Fibroblast of lung (primary cell): ENCODE measurements at regions not wholly inside any gene's neighbourhood (a gene's known extent, or its start where the extent isn't known, plus 50 kb on each side); places are given as distances from the start of the nearest gene placed in this dataset.
"Not testable (repeated sequence)": the region's sequence is repeated elsewhere in the genome, so short reads cannot be mapped to it uniquely, and the experiment has no call there.

Source experiments
- DNase-seq, 2 donors: peaks; one replicate each; pipeline versions ENCODE4 v3.0.0 to v3.0.0-alpha.2; 2010; ENCODE audit warnings: low read depth in 2 of 2
- H2AFZ ChIP-seq: 2 replicates; pipeline ENCODE4 v1.5.1; 2012; ENCODE audit warnings: low read length, control low read depth, inconsistent platforms
- H3K27ac ChIP-seq: 2 replicates; pipeline ENCODE4 v1.5.1; 2011; ENCODE audit warnings: low read length, control low read depth; ENCODE audit not compliant: insufficient read depth
- H3K27me3 ChIP-seq: 2 replicates; pipeline ENCODE4 v1.5.1; 2011; ENCODE audit warnings: mild to moderate bottlenecking, low read length; ENCODE audit not compliant: control insufficient read depth, insufficient read depth
- H3K36me3 ChIP-seq: 2 replicates; pipeline ENCODE4 v1.5.1; 2011; ENCODE audit warnings: low read length; ENCODE audit not compliant: control insufficient read depth, insufficient read depth
- H3K4me1 ChIP-seq: 2 replicates; pipeline ENCODE4 v1.5.1; 2011; ENCODE audit warnings: low read length; ENCODE audit not compliant: control insufficient read depth, insufficient read depth; ENCODE audit errors: extremely low read depth
- H3K4me2 ChIP-seq: 2 replicates; pipeline ENCODE4 v1.5.1; 2011; ENCODE audit warnings: low read length, control low read depth; ENCODE audit not compliant: insufficient read depth; ENCODE audit errors: extremely low read depth
- H3K4me3 ChIP-seq, 4 experiments: fragments of 200-600 bp in 1 of 4; sonication (generic) in 1 of 4; replicated peaks in 1 of 4; 2 replicates each; pipeline ENCODE4 v1.5.1; 2011 to 2016; ENCODE audit warnings: low read length in 4 of 4, low read depth in 3 of 4, mild to moderate bottlenecking in 3 of 4, control low read depth in 2 of 4, inconsistent platforms in 1 of 4, mixed read lengths in 1 of 4; ENCODE audit not compliant: insufficient read depth in 1 of 4; ENCODE audit errors: control extremely low read depth in 1 of 4
- H3K79me2 ChIP-seq: 2 replicates; pipeline ENCODE4 v1.5.1; 2012; ENCODE audit warnings: mild to moderate bottlenecking, low read length, inconsistent platforms; ENCODE audit not compliant: control insufficient read depth, insufficient read depth
- H3K9ac ChIP-seq: 2 replicates; pipeline ENCODE4 v1.5.1; 2011; ENCODE audit warnings: mild to moderate bottlenecking, low read length, control low read depth; ENCODE audit not compliant: insufficient read depth
- H3K9me3 ChIP-seq: 2 replicates; pipeline ENCODE4 v1.5.1; 2012; ENCODE audit warnings: low read depth, low read length; ENCODE audit not compliant: control insufficient read depth, insufficient read depth
- H4K20me1 ChIP-seq: 2 replicates; pipeline ENCODE4 v1.5.1; 2011; ENCODE audit warnings: low read length; ENCODE audit not compliant: control insufficient read depth, insufficient read depth; ENCODE audit errors: extremely low read depth
- CTCF ChIP-seq, 2 donors: IDR thresholded peaks in 1 of 2; conservative IDR thresholded peaks in 1 of 2; 1 replicate in 1 of 2; 2 replicates in 1 of 2; pipeline ENCODE4 v1.5.1; 2011 to 2012; ENCODE audit warnings: low read length in 2 of 2, control low read depth in 1 of 2, inconsistent platforms in 1 of 2, low read depth in 1 of 2, mild to moderate bottlenecking in 1 of 2
- EZH2 ChIP-seq: IDR thresholded peaks from 2 replicates; pipeline ENCODE4 v1.5.1; 2012; ENCODE audit warnings: low read length, control low read depth, mild to moderate bottlenecking; ENCODE audit errors: missing control alignments

GRCh38 chr16:9027070-9027799, 63.5 kb upstream of the USP7 start:
- no peak for DNase-seq
- Histone ChIP-seq H3K27ac (no peak overlapping the region), H3K36me3 (no peaks in the 10 kb centered on the region), H3K27me3 (no peaks in the 10 kb centered on the region), H3K4me1 (no peaks in the 10 kb centered on the region), H4K20me1 (no peaks in the 10 kb centered on the region), H3K9ac (no peak overlapping the region), H3K4me2 (no peak overlapping the region), H3K9me3 (no peaks in the 10 kb centered on the region), H2AFZ (no peak overlapping the region), H3K79me2 (no peaks in the 10 kb centered on the region), H3K4me3 (no peak overlapping the region)
- no peak for TF ChIP-seq EZH2
- TF ChIP-seq CTCF (conservative IDR thresholded peaks at IDR 0.05 in 1 of 2, IDR thresholded peaks at IDR 0.05 in 1 of 2; ENCODE audit: low read depth in 1 of 2, low read length in 2 of 2) = no peak

GRCh38 chr16:9028491-9028890, 63.0 kb upstream of the HAPSTR1 start:
- H3K79me2 ChIP-seq, H3K4me3 ChIP-seq, H3K36me3 ChIP-seq, DNase-seq, H3K27ac ChIP-seq, H4K20me1 ChIP-seq, H3K4me2 ChIP-seq, H3K4me1 ChIP-seq, H3K9me3 ChIP-seq, H2AFZ ChIP-seq, H3K27me3 ChIP-seq, H3K9ac ChIP-seq: not testable (repeated sequence)

- Histone ChIP-seq H3K79me2 (no peaks in the 10 kb centered on the region), H2AFZ (no peak overlapping the region), H3K4me2 (no peak overlapping the region), H3K4me1 (no peaks in the 10 kb centered on the region), H3K27me3 (no peaks in the 10 kb centered on the region), H3K36me3 (no peaks in the 10 kb centered on the region), H4K20me1 (no peaks in the 10 kb centered on the region), H3K27ac (no peak overlapping the region), H3K4me3 (no peak overlapping the region), H3K9ac (no peak overlapping the region), H3K9me3 (no peaks in the 10 kb centered on the region)
- DNase-seq = no peak
- TF ChIP-seq CTCF (conservative IDR thresholded peaks at IDR 0.05 in 1 of 2, IDR thresholded peaks at IDR 0.05 in 1 of 2; ENCODE audit: low read depth in 1 of 2, low read length in 2 of 2) (no peak), EZH2 (no peak)
Observed at GRCh38 chr16:9031107-9031506, 60.3 kb upstream of the HAPSTR1 start.
